Gastrocnemius medialis (tissue), 4 donors: ENCODE measurements at regions not wholly inside any gene's neighbourhood (a gene's known extent, or its start where the extent isn't known, plus 50 kb on each side); places are given as distances from the start of the nearest gene placed in this dataset.

ENCODE experiments used
- POLR2A ChIP-seq, 2 donors: fragments of 450-650 bp; IDR thresholded peaks; one replicate each; pipeline ENCODE4 v1.6.1; 2017; ENCODE audit warnings: antibody characterized with exemption in 2 of 2, mild to moderate bottlenecking in 2 of 2, moderate library complexity in 2 of 2
- TF ChIP-seq, protein P1 (sequence below), 5 experiments: fragments of 450-650 bp in 3 of 5; fragments of 200-600 bp in 2 of 5; sonication (generic) in 2 of 5; IDR thresholded peaks in 4 of 5; conservative IDR thresholded peaks in 1 of 5; 1 replicate in 4 of 5; 2 replicates in 1 of 5; pipeline ENCODE4 v1.5.1; 2016 to 2019; ENCODE audit warnings: antibody characterized with exemption in 5 of 5, mild to moderate bottlenecking in 3 of 5, moderate library complexity in 3 of 5

DNA sequence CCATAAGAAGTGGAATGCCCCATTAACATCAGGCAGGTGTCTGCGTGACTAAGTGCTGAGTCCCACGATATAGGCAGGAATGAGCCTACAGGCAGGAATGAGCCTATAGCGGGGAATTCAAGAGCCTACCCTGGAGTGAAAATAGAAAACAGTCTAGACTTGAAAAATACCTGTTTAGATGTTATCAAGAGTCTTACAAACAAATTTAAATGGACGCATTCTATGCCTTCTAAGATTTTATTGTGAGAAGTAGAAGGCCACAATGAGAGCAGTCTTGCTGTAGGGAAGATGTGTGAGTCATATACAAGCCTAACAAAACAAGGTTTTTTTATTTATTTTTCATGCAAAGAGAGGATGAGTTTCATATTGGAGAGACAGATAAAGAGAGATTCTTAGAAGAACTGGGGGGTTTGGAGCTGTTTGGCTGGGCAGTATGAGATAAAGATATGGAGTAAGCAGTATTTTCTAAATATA, 200.8 kb upstream of the ZC3H12C start:
- TF ChIP-seq, protein P1, sequence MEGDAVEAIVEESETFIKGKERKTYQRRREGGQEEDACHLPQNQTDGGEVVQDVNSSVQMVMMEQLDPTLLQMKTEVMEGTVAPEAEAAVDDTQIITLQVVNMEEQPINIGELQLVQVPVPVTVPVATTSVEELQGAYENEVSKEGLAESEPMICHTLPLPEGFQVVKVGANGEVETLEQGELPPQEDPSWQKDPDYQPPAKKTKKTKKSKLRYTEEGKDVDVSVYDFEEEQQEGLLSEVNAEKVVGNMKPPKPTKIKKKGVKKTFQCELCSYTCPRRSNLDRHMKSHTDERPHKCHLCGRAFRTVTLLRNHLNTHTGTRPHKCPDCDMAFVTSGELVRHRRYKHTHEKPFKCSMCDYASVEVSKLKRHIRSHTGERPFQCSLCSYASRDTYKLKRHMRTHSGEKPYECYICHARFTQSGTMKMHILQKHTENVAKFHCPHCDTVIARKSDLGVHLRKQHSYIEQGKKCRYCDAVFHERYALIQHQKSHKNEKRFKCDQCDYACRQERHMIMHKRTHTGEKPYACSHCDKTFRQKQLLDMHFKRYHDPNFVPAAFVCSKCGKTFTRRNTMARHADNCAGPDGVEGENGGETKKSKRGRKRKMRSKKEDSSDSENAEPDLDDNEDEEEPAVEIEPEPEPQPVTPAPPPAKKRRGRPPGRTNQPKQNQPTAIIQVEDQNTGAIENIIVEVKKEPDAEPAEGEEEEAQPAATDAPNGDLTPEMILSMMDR (IDR thresholded peaks at IDR 0.05 in 4 of 5, conservative IDR thresholded peaks at IDR 0.05 in 1 of 5), result no peak
- TF ChIP-seq POLR2A (IDR thresholded peaks at IDR 0.05), result no peak
